ENCODE measurements at regions not wholly inside any gene's neighbourhood (a gene's known extent, or its start where the extent isn't known, plus 50 kb on each side); places are given as distances from the start of the nearest gene placed in this dataset.

DNA sequence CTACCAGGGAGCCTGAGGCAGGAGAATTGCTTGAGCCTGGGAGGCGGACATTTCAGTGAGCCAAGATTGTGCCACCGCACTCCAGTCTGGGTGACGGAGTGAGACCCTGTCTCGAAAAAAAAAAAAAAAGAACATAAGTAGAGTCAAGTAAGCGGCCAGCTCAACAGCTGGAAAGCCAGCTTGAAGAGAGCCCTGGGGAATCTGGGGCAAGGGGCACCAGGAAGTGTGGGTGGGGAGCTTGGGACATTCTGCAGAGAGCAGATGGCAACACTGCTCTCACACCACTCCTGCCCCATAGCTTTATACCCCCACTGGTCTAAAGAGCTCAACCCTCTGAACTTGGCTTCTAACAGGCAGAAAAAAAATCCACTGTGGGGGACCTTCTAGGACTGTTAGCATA lies 505.6 kb downstream of the BUD13 start:
- TF ChIP-seq TAF1 (conservative IDR thresholded peaks at IDR 0.05) (no peak), RXRA (IDR thresholded peaks at IDR 0.05) (no peak), EGR1 (IDR thresholded peaks at IDR 0.05; ENCODE audit: low read depth in 2 of 2) (no peak), RAD21 (IDR thresholded peaks at IDR 0.05) (no peak)
- TF ChIP-seq, protein P1, sequence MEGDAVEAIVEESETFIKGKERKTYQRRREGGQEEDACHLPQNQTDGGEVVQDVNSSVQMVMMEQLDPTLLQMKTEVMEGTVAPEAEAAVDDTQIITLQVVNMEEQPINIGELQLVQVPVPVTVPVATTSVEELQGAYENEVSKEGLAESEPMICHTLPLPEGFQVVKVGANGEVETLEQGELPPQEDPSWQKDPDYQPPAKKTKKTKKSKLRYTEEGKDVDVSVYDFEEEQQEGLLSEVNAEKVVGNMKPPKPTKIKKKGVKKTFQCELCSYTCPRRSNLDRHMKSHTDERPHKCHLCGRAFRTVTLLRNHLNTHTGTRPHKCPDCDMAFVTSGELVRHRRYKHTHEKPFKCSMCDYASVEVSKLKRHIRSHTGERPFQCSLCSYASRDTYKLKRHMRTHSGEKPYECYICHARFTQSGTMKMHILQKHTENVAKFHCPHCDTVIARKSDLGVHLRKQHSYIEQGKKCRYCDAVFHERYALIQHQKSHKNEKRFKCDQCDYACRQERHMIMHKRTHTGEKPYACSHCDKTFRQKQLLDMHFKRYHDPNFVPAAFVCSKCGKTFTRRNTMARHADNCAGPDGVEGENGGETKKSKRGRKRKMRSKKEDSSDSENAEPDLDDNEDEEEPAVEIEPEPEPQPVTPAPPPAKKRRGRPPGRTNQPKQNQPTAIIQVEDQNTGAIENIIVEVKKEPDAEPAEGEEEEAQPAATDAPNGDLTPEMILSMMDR (IDR thresholded peaks at IDR 0.05; ENCODE audit: low read depth, low read length, missing input control), result no peak
- TF ChIP-seq, protein P2, sequence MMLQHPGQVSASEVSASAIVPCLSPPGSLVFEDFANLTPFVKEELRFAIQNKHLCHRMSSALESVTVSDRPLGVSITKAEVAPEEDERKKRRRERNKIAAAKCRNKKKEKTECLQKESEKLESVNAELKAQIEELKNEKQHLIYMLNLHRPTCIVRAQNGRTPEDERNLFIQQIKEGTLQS (IDR thresholded peaks at IDR 0.05), result no peak
